ENCODE measurements at regions not wholly inside any gene's neighbourhood (a gene's known extent, or its start where the extent isn't known, plus 50 kb on each side); places are given as distances from the start of the nearest gene placed in this dataset.

- TF ChIP-seq CTCF (IDR thresholded peaks at IDR 0.05) (no peak), REST (IDR thresholded peaks at IDR 0.05) (no peak), CEBPB (IDR thresholded peaks at IDR 0.05) (no peak), CBX8 (IDR thresholded peaks at IDR 0.05) (no peak), POLR2A (IDR thresholded peaks at IDR 0.05; ENCODE audit: low read length) (no peak), CHD4 (IDR thresholded peaks at IDR 0.05; ENCODE audit: borderline replicate concordance) (no peak), NFE2L2 (conservative IDR thresholded peaks at IDR 0.05; ENCODE audit: low read length) (no peak), RFX5 (IDR thresholded peaks at IDR 0.05) (no peak), MAX (IDR thresholded peaks at IDR 0.05) (no peak), MYC (IDR thresholded peaks at IDR 0.05; ENCODE audit: borderline replicate concordance, low read length) (no peak), HOXB5 (CRISPR knock-in tag; IDR thresholded peaks at IDR 0.05) (no peak), TP53 (CRISPR knock-in tag; IDR thresholded peaks at IDR 0.05) (no peak)
Measured at GRCh38 chr7:121562259-121562658, 166.2 kb upstream of the FAM3C start.
